Ascending aorta (tissue), 2 donors: ENCODE measurements at regions not wholly inside any gene's neighbourhood (a gene's known extent, or its start where the extent isn't known, plus 50 kb on each side); places are given as distances from the start of the nearest gene placed in this dataset.
A peak's percentile ranks its signal among the peaks of the same experiment; 100 is the strongest.

Source experiments
- DNase-seq, 2 donors: peaks; one replicate each; pipeline ENCODE4 v3.0.0-alpha.2; 2019; ENCODE audit warnings: low spot score in 2 of 2
- H3K27ac ChIP-seq, 2 donors: fragments of 200-600 bp; sonication (generic); one replicate each; pipeline ENCODE4 v1.5.1; 2016 to 2017; ENCODE audit warnings: mild to moderate bottlenecking in 1 of 2
- H3K27me3 ChIP-seq: fragments of 200-600 bp; sonication (generic); one replicate; pipeline ENCODE4 v1.5.1; 2017
- H3K36me3 ChIP-seq, 2 donors: fragments of 200-600 bp; sonication (generic); one replicate each; pipeline ENCODE4 v1.5.1; 2016
- H3K4me1 ChIP-seq, 2 donors: fragments of 200-600 bp; sonication (generic); one replicate each; pipeline ENCODE4 v1.5.1; 2016 to 2017; ENCODE audit warnings: mild to moderate bottlenecking in 1 of 2
- H3K4me3 ChIP-seq, 2 donors: fragments of 200-600 bp; sonication (generic); one replicate each; pipeline ENCODE4 v1.5.1; 2016 to 2017; ENCODE audit warnings: mild to moderate bottlenecking in 1 of 2
- H3K9me3 ChIP-seq, 2 donors: fragments of 200-600 bp; sonication (generic); one replicate each; pipeline ENCODE4 v1.5.1; 2016
- intact Hi-C: fragments of 100-400 bp; cut with DNase I; formaldehyde crosslinking; loops from one replicate; pipeline ENCODE4 v1.15.1; 2023
- TF ChIP-seq, protein P1 (sequence below), 3 experiments: fragments of 200-600 bp in 2 of 3; fragments of 450-650 bp in 1 of 3; sonication (generic) in 2 of 3; IDR thresholded peaks; one replicate each; pipeline ENCODE4 v1.5.1; 2016 to 2019; ENCODE audit warnings: antibody characterized with exemption in 3 of 3, mild to moderate bottlenecking in 1 of 3, moderate library complexity in 1 of 3

DNA sequence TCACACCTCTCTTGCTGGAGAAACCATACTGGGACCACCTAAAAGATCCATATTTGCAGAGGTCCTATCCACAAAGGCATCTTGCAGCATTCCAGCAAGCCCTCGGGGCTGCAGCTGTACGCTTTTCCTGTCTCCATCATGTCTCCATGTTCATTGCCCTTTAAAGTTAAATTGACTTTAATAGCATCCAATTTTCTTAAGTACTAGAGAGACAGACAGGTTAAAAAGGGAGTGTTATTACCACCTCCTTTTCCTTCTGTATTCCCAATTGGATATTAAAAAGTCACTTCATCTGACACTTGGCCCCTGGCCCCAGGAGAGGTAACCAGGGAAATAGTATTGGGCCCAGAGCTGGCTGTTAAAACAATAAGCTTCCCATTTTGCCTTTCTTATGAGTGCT, 178.6 kb downstream of the UNC5CL start:
- TF ChIP-seq, protein P1, sequence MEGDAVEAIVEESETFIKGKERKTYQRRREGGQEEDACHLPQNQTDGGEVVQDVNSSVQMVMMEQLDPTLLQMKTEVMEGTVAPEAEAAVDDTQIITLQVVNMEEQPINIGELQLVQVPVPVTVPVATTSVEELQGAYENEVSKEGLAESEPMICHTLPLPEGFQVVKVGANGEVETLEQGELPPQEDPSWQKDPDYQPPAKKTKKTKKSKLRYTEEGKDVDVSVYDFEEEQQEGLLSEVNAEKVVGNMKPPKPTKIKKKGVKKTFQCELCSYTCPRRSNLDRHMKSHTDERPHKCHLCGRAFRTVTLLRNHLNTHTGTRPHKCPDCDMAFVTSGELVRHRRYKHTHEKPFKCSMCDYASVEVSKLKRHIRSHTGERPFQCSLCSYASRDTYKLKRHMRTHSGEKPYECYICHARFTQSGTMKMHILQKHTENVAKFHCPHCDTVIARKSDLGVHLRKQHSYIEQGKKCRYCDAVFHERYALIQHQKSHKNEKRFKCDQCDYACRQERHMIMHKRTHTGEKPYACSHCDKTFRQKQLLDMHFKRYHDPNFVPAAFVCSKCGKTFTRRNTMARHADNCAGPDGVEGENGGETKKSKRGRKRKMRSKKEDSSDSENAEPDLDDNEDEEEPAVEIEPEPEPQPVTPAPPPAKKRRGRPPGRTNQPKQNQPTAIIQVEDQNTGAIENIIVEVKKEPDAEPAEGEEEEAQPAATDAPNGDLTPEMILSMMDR (IDR thresholded peaks at IDR 0.05): no peak
- H3K27ac ChIP-seq: no peak overlapping the region
- intact Hi-C loops: no loop called here
- H3K27me3 ChIP-seq: no peaks in the 10 kb centered on the region
- H3K4me3 ChIP-seq: no peak overlapping the region
- no peaks in the 10 kb centered on the region for H3K4me1 ChIP-seq
- no peaks in the 10 kb centered on the region for H3K36me3 ChIP-seq
- no peaks in the 10 kb centered on the region for H3K9me3 ChIP-seq
- no peak for DNase-seq

DNA sequence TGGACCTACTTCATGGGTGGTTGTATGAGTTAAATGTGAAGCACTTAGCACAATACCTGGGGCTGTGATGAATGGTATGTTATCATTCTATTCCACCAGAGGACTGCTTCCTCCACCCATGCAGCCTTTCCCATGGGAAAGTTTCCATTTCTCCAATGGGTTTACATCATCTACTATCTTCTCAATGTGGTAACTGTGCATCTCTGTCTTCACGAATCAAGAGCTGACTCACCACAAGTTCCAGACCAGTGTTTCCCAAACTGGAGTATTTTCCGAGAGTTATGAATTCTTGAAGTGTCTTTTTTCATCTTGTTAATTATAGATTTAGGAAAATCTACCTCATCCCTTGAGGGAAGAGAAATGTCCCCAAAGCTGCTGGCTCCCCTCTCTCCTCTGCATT, 182.8 kb downstream of the UNC5CL start:
- TF ChIP-seq, protein P1 (IDR thresholded peaks at IDR 0.05): no peak
- intact Hi-C loops: no loop called here
- no peaks in the 10 kb centered on the region for H3K9me3 ChIP-seq
- DNase-seq: no peak
- no peak overlapping the region for H3K4me3 ChIP-seq
- H3K36me3 ChIP-seq: no peaks in the 10 kb centered on the region
- H3K27ac ChIP-seq: no peak overlapping the region
- H3K4me1 ChIP-seq: no peaks in the 10 kb centered on the region
- H3K27me3 ChIP-seq: no peaks in the 10 kb centered on the region

DNA sequence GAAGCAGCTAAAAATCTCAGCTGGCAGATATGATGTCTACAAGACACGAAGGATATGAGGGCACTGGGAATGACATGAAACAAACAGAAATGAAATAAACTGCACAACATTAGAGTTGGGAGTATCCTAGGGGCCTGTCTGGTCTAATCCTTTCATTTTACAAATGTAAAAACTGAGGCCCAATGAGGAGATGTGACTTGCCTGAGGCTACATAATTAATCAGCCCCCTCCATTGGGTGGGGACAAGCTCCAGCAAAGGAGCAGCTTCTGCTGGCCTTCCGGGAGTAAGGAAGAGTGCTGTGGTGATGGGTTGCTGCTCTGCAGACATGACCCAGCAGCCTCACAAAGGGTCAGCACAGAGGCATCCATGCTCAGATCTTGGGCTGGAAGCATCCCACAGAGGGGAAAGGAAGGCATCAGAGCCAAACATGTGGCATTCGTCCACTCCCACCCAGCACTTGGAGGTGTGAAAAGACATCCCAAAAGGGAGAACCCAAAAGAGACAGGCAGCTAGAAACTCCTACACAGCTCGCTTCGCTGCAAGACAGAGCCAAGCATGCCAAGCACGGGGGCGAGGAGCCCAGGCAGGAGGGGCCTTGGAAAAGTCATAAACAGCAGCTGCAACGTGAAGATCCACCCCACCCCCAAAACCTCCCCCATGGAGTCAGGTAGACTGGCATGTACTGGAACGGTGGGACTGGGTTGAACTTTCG, 183.7 kb downstream of the UNC5CL start:
- no peak for DNase-seq
- intact Hi-C loops: no loop called here
- H3K27ac ChIP-seq: no peak overlapping the region
- no peaks in the 10 kb centered on the region for H3K27me3 ChIP-seq
- H3K9me3 ChIP-seq: no peaks in the 10 kb centered on the region
- H3K4me1 ChIP-seq: no peaks in the 10 kb centered on the region
- H3K36me3 ChIP-seq: no peaks in the 10 kb centered on the region
- no peak overlapping the region for H3K4me3 ChIP-seq
- TF ChIP-seq, protein P1 (IDR thresholded peaks at IDR 0.05): no peak

DNA sequence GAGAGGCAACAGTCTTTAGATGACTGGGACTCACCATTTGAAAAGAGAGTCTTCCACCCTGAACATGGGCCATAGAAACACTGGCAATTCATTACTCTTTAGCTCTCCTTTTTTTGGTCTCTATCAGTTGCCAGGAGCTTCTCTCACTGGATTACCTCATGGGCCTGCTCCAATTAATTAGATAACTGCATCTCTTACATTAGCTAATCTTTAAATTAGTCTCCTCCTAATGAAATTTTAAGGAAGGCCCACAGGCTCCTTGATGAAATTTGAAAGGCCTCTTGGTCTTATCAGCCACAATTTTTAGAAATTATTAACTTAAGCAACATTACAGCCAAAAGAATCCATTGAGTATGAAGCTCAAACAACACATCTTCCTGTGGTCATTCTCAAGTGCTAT, 184.4 kb downstream of the UNC5CL start:
- no peaks in the 10 kb centered on the region for H3K9me3 ChIP-seq
- H3K4me3 ChIP-seq: no peak overlapping the region
- no peak overlapping the region for H3K27ac ChIP-seq
- intact Hi-C loops: no loop called here
- TF ChIP-seq, protein P1 (IDR thresholded peaks at IDR 0.05): no peak
- DNase-seq: no peak
- H3K36me3 ChIP-seq: no peaks in the 10 kb centered on the region
- no peaks in the 10 kb centered on the region for H3K4me1 ChIP-seq
- H3K27me3 ChIP-seq: no peaks in the 10 kb centered on the region

DNA sequence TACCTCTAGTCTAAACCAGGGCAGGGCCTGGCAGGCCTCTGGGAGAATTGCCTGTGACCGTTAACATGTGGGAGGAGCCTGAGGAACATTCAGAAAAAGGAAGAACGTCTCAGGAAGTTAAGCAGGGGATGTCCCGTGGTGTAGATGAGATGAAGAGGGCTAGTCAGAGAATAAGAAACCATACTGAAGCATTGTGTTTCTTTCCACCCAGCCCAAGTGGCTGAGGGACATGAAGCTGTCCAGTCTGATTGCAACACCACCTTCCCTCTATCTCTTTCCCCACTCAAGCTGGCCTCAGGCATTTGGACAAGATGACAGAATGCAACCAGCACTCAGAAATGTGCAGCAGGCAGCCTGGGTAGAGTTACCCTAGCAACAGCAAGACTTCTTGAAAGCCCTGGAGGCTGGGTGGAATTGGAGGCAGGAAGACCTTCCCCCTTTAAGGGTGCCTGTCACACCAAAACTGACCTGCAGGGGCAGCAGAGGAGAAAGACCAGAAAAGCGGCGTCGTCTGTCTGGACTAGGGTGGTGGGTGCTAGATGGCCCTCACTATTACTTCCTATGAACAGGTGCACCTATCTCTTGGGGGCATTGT, 186.1 kb downstream of the UNC5CL start:
- no peak overlapping the region for H3K4me3 ChIP-seq
- no peaks in the 10 kb centered on the region for H3K4me1 ChIP-seq
- TF ChIP-seq, protein P1 (IDR thresholded peaks at IDR 0.05): peak in 1 of 3 experiments; percentile 12
- H3K9me3 ChIP-seq: no peaks in the 10 kb centered on the region
- no peak for DNase-seq
- H3K27ac ChIP-seq: no peak overlapping the region
- no peaks in the 10 kb centered on the region for H3K27me3 ChIP-seq
- H3K36me3 ChIP-seq: no peaks in the 10 kb centered on the region
- intact Hi-C loops: no loop called here
